Erythroblast (primary cell): ENCODE measurements at regions not wholly inside any gene's neighbourhood (a gene's known extent, or its start where the extent isn't known, plus 50 kb on each side); places are given as distances from the start of the nearest gene placed in this dataset.

Experiments
- GATA1 ChIP-seq: IDR thresholded peaks from 2 replicates; pipeline ENCODE4 v1.6.1; 2011; ENCODE audit warnings: low read depth, mild to moderate bottlenecking, control low read depth, low read length, moderate library complexity
- POLR2A ChIP-seq: IDR thresholded peaks from 2 replicates; pipeline ENCODE4 v1.6.1; 2011; ENCODE audit warnings: mild to moderate bottlenecking, low read length

GRCh38 chr6:141364694-141365093, 768.0 kb upstream of the GJE1 start:
- no peak for TF ChIP-seq POLR2A
- TF ChIP-seq GATA1, result no peak
